Stimulated activated CD4-positive, alpha-beta T cell treated with anti-CD3 and anti-CD28 coated beads, Interleukin-4, amount 100 ng/mL, for 1 hour (primary cell): ENCODE measurements at regions not wholly inside any gene's neighbourhood (a gene's known extent, or its start where the extent isn't known, plus 50 kb on each side); places are given as distances from the start of the nearest gene placed in this dataset.

Experiments
- DNase-seq: peaks from one replicate; pipeline ENCODE4 v3.0.0-alpha.2; 2020

DNA sequence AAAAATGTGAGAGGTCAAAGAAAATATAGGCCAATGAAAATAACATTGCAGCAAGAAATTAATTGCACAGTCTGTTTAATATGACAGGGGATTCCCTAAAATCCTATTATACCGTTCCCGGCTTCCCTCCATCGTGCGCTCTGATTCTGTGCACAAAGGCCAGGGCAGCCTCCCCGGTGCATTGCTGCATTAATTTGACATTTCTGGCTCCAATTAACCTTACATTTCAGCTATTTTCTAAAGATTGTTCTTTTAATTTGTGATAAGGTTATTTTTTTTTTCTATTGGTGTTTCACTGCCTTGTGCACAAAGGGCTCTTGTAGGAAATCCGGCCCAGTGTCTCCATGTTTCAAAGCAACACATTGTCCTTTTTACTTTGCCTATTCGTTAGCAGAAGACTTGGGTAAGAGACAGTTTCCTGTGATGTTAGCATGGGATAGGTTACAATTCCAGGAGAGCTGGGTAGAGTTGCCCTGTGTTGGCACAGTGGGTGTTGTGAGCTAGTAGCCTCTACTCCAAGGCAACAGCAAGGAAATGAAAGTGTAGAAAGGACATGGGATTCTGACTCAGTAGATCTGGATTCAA lies 257.3 kb upstream of the IGF1R start:
- no peak for DNase-seq

DNA sequence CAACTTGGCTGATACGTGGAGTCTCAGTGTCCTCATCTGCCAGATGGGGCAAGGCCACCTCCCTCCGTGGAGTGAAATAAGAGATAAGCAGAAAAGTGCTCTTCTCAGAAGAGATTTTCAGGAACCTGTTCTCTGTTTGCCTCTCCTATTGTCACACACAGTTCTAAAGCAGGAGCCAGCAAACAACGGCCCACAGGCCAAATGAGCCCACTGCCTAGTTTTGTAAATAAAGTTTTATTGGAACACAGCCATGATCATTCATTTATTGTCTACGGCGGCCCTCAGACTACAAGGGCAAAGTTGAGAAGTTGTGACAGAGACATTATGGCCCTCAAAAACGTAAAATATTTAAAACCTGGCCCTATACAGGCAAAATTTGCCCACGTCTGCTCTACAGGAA lies 256.8 kb upstream of the IGF1R start:
- DNase-seq = no peak

DNA sequence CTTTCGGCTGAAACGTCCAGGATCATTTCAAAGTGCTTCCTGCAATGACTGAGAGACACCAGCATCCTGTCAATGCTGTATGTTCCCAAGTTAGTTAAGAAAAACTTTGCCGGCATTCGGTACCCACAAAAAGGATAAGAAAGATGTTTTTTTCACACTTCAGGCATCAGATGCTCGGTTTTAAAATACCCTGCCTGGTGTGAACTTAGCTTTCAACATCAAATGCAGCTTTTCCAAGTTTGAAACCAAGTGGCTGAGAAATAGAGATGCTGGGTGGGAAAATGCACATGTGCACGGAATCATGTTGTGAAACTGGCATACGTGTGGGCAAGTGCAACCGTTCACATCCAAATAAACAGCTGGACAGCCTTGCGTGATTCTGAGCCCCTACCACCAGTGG lies 254.9 kb upstream of the IGF1R start:
- no peak for DNase-seq

DNA sequence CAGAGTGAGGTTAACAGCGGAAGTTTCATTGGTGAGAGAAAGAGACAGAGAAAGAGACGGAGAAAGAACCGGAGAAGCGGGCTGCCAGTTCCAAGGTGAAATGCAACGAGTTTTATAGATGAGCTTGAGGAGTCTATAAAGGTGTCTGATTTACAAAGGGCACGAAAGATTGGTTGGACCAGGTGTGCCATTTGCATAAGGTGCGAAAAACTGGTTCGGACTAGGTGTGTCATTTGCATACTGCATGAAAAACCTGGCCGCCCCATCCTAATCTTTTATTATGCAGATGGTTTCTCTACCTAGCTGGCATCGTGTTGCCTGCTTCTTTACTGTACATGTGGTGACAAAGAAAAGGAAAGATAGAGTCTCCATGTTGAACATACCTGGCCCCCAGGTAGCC lies 253.8 kb upstream of the IGF1R start:
- no peak for DNase-seq

DNA sequence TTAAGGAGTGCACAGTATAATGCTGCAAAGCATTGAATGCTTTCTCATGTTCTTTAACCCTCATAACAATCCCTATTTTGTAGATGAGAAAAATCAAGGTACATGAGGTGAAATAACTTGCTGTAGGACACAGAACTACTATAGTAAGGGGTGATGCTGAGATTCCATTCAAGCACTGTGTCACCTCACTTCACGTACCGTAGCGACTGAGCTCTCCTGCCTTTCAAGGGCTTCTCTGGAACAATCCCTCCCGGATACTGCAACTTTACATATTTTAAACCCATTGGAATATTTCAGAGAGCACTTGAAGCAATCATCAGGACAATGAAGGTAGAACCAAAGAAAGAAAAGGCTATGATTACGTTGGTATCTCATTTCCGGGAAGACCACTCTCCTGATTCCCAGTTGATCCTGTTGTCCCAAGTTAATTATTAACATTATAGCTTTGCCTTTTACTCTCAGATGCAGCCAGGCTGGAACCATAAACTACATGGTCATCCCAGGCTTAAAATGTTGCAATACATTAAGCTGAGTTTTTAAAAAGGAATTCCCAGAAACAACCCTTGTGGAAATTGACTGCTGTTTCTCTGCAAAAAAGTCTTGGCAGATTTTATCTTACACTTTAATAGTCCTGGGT lies 252.2 kb upstream of the IGF1R start:
- no peak for DNase-seq

DNA sequence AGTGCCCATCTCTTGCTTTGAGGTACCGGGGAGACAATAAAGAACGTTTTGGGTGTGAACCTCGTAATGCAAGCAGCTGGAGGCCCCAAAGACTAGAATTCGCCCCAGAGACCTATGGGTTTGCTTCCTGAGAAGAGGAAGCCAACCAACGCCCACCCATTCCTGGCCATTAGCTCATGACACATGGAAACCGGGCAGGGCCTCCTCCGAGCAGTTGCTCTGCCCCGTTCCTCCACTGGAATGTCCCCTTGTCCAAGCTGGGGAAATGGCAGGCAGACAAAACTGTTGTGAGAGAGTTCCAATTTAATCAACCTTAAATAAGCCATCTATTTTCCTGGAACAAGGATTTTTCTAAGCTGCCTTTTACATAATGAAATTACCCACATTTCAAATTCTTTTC lies 250.9 kb upstream of the IGF1R start:
- no peak for DNase-seq

DNA sequence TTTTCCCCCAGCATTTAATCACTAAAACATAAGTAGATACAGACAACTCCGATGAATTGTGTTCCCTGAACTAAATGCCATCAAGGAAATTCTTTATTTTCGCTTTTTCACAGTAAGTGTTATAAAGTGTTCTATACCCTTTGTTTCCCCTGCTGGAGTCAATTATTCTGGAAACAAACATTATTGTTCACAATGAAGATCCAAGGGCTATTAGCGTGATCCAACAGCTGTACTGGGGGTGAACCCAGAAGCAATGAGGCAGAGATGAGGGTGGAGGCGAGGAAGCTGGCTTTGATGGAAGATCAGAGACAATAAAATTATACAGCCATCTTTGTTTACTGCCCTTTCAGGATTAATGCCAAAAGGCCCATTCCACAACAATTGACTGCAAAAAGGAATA lies 250.3 kb upstream of the IGF1R start:
- DNase-seq = no peak

DNA sequence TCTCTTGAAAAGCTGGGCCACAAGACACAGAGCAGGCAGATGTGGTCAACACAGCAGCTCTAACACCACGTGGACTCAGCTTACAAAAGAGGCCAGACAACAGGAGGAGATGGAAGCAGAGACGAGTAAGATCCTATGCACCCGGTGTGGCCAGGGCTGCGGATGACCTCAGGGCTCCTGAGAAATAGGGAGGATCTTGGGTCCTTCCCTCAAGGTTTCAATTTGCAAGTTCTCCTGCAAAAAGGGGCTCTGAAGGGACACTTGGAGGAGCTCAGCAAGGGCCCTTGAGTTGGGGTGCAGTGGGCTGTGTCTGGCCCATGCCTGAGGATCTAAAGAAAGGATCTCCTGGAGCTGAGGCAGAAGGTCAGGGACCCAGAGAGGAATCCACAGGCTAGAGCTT lies 249.5 kb upstream of the IGF1R start:
- no peak for DNase-seq

DNA sequence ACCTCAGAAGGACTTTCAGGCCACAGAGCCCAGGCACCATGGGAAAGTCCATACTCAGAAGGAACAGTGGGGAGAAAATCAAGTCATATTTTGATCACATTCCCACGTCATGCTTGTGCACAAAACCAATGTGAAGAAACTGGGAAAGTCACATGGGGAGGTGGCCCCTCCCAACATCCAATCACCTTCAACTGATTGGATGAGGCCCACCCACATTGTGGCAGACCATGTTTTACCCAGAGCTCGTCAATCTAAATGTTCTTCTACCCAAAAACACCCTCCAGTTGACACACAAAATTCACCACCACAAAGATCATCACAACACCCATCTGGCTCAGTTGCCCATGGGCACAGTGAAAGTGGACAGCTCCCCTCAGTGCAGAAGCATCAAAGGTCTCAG lies 248.2 kb upstream of the IGF1R start:
- no peak for DNase-seq

DNA sequence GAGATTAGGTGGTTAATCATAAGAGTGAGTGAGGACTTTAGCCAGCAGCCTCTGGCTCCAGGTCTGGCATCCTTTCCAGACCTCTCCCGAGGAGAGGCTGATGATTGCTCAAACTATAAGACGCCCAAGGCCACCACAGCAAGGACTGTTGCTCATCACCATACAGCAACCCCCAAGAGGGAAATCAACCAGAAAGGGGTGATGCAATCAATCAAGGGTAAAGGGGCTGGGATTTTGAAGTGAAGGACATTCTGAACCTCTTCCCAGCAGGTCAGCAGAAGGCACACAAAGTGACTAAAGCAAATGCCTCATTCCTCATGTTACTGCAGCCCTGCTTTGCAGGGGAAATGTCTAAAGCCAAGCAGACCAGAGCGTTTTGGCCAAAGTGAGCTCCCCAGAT lies 247.3 kb upstream of the IGF1R start:
- no peak for DNase-seq

DNA sequence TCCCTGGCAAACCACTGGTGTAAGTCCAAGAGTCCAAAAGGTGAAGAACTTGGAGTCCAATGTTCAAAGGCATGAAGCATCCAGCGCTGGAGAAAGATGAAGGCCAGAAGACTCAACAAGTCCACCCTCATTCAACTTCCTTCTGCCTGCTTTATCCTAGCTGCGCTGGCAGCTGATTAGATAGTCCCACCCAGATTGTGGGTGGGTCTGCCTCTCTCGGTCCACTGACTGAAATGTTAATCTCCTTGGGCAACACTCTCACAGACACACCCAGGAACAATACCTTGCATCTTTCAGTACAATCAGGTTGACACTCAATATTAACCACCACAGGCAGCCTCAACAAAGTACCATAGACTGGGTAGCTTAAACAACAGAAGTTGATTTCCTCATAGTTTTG lies 245.9 kb upstream of the IGF1R start:
- no peak for DNase-seq

DNA sequence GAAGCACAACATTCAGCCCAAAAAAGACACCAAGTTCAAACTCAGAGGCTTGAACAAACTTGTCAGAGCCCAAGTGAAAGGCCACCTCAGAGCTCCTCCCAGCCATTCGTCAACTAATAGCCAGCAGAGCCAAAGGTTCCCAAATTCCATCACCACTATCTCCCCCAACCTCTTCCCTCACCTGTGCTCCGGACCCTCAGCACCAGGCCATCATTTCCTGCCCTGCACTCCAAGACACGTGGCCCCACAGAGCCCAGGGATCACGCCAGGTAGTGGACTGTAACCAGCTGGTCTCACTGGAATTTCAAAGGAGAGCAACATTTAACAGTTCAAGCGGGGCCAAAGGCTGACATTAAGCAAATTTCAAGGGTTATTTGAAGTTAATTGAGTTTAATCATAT lies 245.2 kb upstream of the IGF1R start:
- no peak for DNase-seq

DNA sequence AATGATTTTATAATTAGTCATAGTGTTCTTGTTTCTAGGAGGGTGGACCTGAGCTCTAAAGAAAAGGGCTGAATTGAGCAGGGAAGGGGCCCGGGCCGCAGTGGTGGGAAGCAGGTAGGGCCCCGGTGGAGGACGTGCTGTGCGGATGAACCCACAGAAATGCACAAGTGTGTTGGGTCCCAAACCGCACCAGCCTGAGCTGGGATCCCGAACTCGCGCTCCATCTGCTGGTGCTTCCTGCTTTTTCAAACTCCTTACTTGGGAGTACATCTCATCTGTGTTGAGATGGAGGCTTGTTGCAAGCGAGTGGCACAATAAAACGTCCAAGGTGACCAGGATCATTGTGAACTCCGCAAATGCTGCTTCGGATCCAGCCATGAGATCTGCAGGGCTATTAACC lies 244.8 kb upstream of the IGF1R start:
- DNase-seq = no peak

DNA sequence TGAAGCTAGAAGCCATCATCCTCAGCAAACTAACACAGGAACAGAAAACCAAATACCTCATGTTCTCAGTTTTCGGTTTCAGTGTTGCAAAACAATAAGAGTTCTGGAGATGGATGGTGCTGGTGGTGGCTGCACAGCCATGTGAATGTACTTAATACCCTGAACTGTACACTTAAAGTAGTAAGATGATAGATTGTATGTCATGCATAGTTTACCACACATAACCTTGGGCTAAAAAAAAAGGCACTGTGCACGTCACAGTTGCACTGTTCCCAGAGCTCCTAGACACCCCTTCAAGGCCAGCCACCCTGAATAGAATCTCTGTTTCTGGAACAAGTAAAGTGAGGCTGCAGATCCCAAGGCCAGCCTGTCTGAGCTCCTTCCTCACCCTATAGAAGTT lies 243.3 kb upstream of the IGF1R start:
- no peak for DNase-seq

DNA sequence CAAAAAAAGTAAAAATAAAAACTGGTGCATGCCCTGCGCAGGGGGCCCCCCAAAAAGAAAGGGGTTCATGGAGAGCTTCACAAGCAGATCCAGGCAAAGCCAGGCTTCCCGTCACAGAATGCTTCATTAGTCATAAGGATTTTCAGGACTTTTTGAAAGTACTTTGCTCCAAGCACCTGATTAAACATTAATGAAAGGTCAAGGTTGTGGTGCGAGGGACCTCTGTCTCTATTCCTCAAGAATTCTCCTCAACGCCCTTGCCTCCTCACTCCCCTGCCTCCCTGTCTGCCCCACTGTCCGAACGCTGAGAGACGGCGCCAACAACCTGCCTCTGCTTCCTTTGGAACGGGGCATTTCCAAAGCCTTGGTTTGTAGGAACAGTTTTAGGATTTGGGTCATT lies 240.1 kb upstream of the IGF1R start:
- DNase-seq = no peak

DNA sequence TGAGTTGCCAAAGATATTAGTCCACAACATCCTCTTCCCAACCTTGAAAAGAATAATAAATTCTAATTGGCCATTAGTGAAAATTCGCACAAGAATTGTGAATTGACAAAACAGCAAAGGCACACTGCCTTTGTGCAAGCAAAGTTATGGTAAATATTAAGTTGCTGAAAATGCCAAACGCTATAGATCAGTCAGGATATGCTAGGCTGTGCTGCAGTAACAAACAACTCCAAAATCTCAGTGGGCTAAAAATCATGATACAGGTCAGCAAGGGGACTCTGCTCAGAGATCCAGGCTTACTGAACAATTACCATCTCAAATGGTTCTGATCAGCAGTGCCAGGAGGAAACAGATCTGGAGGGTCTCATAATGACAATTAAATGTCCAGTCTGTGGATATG lies 238.0 kb upstream of the IGF1R start:
- no peak for DNase-seq

DNA sequence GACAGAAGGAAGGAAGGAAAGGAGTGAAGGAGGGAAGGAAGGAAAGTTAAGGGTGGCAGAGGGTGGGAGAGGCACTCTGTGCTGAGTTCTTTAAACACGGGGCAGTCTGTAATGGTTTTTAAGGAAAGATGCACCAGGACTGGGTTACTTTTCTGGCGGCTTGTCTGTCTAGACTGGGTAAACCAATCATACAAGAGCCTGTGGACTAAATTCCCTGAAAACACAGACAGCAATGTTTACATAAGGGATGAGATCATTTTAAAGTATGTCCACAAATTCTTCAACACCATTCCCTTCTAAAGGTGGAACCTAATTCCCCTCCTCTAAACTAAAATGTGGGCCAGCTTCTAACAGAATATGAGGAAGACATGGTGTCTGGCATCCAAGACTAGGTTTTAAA lies 235.5 kb upstream of the IGF1R start:
- no peak for DNase-seq

DNA sequence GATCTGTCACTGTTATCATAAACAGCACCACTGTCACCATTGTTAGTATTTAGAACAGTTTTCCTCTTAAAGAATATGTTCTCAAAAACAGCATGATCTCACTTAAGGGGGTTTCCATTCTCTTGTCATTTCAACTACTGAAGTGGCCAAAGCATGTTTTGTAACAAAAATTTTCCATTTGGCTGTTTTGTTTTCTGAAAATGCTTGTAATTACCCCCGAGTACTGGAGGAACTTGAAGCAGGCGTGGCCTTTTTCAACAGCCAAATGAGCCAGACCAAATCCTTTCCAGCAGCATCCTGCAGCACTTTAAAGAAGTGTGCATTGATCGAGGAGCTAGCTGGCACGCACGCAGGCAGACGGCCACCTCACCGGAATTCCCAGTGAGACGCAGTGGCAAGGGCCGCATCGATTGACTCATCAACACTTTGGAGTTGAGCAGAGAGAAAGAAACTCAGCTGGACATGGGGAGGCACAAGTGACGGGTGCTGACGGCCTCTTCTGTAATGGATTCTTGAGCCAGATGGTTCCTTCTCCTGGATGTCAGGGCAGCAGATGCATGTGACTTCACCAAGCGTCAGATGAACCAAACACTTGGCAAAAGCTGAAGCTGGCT lies 234.3 kb upstream of the IGF1R start:
- DNase-seq = no peak

DNA sequence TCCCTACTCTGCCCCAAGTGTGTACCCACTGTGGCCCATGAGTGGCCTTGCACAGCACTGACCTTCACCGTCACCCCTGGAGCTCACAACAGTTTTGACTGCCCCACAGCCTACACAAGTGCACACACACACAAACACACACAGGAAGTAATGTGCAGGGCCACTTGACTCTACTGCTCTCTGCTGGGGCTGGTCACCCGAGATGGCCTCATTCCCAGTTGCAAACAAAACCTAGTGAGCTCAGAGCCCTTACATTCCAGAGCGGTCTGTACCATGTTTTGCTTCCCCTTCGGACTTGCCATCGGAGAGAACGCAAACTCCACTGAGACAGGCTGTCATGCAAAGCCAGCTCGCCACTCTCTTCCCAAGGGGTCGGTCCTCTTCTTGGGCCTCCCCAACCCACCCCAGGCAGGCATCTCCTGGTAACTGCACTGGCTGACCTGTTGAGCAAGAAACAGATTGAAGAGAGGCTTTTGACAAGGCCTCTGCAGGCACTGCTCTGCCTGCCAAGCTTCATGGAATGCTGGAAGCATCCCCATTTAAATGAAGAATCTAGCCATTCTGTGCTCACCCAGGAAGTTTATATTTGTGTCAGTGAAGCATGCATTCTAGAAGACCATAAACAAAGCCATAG lies 232.0 kb upstream of the IGF1R start:
- DNase-seq = no peak

DNA sequence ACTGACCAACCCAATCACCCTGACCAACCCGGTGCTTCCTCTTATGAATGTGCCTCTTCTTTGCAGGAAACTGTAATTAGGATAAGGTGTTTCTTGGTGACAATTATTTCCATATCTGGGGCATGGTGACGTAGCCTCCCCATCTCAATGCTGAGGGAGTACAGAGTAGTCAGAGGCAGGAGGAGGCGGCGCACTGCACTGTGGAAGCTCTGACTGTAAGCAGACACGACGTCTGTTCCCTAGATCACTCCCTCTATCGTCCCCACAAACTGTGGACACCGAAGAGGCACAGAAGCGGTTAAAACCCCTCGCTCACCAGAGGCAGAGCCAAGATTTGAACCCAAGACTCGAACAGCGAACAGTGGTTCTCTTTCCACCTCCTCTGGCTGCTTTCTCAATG lies 231.0 kb upstream of the IGF1R start:
- no peak for DNase-seq

DNA sequence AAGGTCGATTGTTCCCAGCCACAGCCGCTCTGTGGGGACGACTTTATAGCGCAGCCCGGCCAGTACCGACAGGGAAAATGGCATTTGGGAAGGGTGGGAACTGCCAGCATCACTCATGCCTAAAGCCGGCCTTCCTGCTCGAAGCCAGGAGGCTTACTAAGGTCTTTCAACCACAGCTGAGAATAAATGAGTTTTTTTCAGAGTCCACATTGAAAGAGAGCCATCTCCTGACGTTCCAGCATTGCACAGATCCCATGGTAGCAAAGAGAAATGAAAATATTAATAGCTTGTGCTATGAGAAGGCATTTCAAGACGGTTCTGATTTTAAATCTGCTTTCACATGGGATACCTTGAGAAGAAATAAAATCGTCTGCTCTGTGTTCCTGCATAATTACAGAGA lies 230.2 kb upstream of the IGF1R start:
- DNase-seq = no peak

DNA sequence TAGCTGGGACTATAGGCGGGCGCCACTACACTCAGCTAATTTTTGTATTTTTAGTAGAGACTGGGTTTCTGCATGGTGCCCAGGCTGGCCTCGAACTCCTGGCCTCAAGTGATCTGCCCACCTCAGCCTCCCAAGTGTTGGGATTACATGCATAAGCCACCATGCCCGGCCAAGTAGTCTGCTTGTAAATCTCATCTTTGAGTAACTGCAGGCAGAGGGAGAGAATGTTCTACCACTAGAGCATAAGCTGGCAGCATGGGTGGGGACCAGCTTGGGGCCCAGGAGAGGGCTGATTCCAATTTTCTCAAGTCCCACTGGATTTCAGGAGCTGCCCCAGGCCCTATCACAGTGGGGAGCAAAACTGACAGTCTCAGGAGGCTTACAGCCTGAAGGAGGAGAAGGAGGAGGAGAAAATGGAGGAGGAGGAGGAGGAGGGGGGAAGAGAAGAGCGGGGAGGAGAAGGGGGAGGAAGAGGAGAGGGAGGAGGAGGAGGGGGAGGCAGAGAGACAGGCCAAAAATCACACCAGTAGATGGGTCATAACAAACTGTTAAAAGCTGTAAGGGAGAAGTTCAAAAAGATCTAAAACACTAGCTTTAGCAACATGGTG lies 229.1 kb upstream of the IGF1R start:
- no peak for DNase-seq

DNA sequence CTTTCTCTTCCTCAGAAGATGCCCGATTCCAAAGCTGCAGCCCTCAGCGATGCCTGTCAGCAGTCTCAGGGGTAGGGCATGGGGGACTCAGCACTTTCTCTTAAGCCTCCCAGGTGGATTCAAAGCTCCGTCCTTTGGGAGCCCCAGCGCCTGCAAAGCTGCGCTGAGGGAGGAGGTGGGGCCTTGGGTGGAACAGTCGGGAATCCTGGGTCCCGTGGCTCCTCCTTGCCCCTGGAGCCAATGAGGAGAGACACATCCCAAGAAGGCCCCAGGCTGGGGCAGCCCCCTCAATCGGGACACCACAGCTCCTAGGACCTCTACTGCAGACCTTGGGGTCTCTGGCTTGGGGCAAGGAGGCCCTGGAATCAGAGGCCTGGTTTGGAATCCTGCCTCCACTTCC lies 227.5 kb upstream of the IGF1R start:
- no peak for DNase-seq
